PC-9 (cell line): ENCODE measurements at regions not wholly inside any gene's neighbourhood (a gene's known extent, or its start where the extent isn't known, plus 50 kb on each side); places are given as distances from the start of the nearest gene placed in this dataset.
"Not testable (repeated sequence)": the region's sequence is repeated elsewhere in the genome, so short reads cannot be mapped to it uniquely, and the experiment has no call there.

Experiments used
- BruUV-seq: library from RNA; stranded (reverse); fragments of 400-500 nt; replicated peaks from 2 replicates; lab custom pipeline; 2021; lab: Mats Ljungman, UMichigan
- CTCF ChIA-PET: fragments of 300-600 bp; sonication (Branson Sonifier 250); formaldehyde crosslinking; loops from one replicate; lab custom pipeline; 2022; ENCODE audit warnings: antibody characterized with exemption; lab: Charles Lee
- POLR2A ChIA-PET: fragments of 300-600 bp; sonication (Branson Sonifier 250); formaldehyde crosslinking; loops from one replicate; lab custom pipeline; 2022; ENCODE audit warnings: antibody characterized with exemption; ENCODE audit not compliant: unreplicated experiment; lab: Charles Lee
- DNase-seq, 2 experiments: peaks; one replicate each; pipeline versions ENCODE4 v3.0.0 to v3.0.0-alpha.2; 2015 to 2022; ENCODE audit warnings: mixed read lengths in 1 of 2
- H2AFZ ChIP-seq: fragments of 200-600 bp; sonication (generic); 2 replicates; pipeline ENCODE4 v1.8.1; 2017; ENCODE audit warnings: antibody characterized with exemption
- H3F3A ChIP-seq: fragments of 200-600 bp; sonication (generic); 2 replicates; pipeline ENCODE4 v1.8.1; 2017; ENCODE audit warnings: antibody characterized with exemption, mild to moderate bottlenecking, low read depth; ENCODE audit not compliant: insufficient read depth
- H3K27ac ChIP-seq: fragments of 200-600 bp; sonication (generic); 2 replicates; pipeline ENCODE4 v1.6.1; 2016; ENCODE audit warnings: mixed run types
- H3K27me3 ChIP-seq: fragments of 200-600 bp; sonication (generic); 2 replicates; pipeline ENCODE4 v1.6.1; 2016; ENCODE audit warnings: low read depth, mixed run types; ENCODE audit not compliant: insufficient read depth
- H3K36me3 ChIP-seq: fragments of 200-600 bp; sonication (generic); 2 replicates; pipeline ENCODE4 v1.6.1; 2016; ENCODE audit warnings: low read depth, mixed run types
- H3K4me1 ChIP-seq: fragments of 200-600 bp; sonication (generic); replicated peaks from 2 replicates; pipeline ENCODE4 v1.6.1; 2016; ENCODE audit warnings: mixed run types; ENCODE audit not compliant: insufficient read depth
- H3K4me2 ChIP-seq: fragments of 200-600 bp; sonication (generic); 2 replicates; pipeline ENCODE4 v1.6.1; 2017; ENCODE audit warnings: mixed run types
- H3K4me3 ChIP-seq: fragments of 200-600 bp; sonication (generic); 2 replicates; pipeline ENCODE4 v1.6.1; 2016; ENCODE audit warnings: mixed run types
- H3K79me2 ChIP-seq: fragments of 200-600 bp; sonication (generic); 2 replicates; pipeline ENCODE4 v1.6.1; 2017; ENCODE audit warnings: low read depth, mixed run types
- H3K9me2 ChIP-seq: fragments of 200-600 bp; sonication (generic); 2 replicates; pipeline ENCODE4 v1.8.1; 2017; ENCODE audit warnings: mild to moderate bottlenecking; ENCODE audit not compliant: insufficient read depth
- H3K9me3 ChIP-seq: fragments of 200-600 bp; sonication (generic); 2 replicates; pipeline ENCODE4 v1.8.1; 2016; ENCODE audit warnings: low read depth; ENCODE audit not compliant: insufficient read depth
- H4K20me1 ChIP-seq: fragments of 200-600 bp; sonication (generic); 2 replicates; pipeline ENCODE4 v1.8.1; 2017; ENCODE audit not compliant: insufficient read depth
- CTCF ChIP-seq: fragments of 200-600 bp; sonication (generic); conservative IDR thresholded peaks from 2 replicates; pipeline ENCODE4 v1.6.1; 2017; ENCODE audit warnings: mixed run types, antibody characterized with exemption, mild to moderate bottlenecking, moderate library complexity
- EZH2 ChIP-seq: fragments of 200-600 bp; sonication (generic); IDR thresholded peaks from 2 replicates; pipeline ENCODE4 v1.8.0; 2017; ENCODE audit warnings: antibody characterized with exemption, low read depth
- intact Hi-C: fragments of 100-400 bp; cut with micrococcal nuclease; formaldehyde crosslinking; loops from one replicate; pipeline ENCODE4 v1.10.0; 2022; ENCODE audit not compliant: unreplicated experiment

DNA sequence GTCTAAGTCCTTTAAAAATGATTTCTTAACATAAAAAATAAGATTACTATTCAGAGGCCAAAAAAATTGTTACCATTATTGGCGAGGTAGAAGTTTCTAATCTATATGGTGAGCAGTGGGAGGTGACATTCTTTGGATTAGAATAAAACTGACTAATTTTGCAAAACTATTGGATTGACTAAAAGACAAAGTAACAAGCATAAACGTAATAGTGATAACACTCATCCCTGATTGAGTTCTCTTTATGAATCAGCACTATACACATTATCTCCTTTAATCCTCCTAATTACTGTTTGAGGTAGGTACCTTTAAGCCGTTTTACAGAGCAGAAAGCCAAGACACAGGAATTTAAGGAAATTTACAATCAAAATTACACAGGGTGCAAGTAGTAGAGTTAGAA, 139.2 kb upstream of the NRP1 start:
- BruUV-seq, result no TSS peak
- Histone ChIP-seq H3F3A (no peaks in the 10 kb centered on the region), H3K9me2 (no peaks in the 10 kb centered on the region), H3K36me3 (no peaks in the 10 kb centered on the region), H3K4me3 (no peak overlapping the region), H3K4me1 (no peaks in the 10 kb centered on the region), H3K4me2 (no peak overlapping the region), H3K9me3 (no peaks in the 10 kb centered on the region), H4K20me1 (no peaks in the 10 kb centered on the region), H3K27me3 (no peaks in the 10 kb centered on the region), H3K27ac (no peak overlapping the region), H3K79me2 (no peaks in the 10 kb centered on the region), H2AFZ (no peak overlapping the region)
- no peak for DNase-seq
- POLR2A ChIA-PET, result no interaction called here
- CTCF ChIA-PET, result no interaction called here
- intact Hi-C loops, result no loop called here
- TF ChIP-seq EZH2 (no peak), CTCF (no peak)

GRCh38 chr10:33468006-33468405, 133.5 kb upstream of the NRP1 start:
- H2AFZ ChIP-seq, H3K4me1 ChIP-seq, H3K9me3 ChIP-seq, H4K20me1 ChIP-seq, H3K27me3 ChIP-seq, DNase-seq, H3K79me2 ChIP-seq, H3K36me3 ChIP-seq, POLR2A ChIA-PET, CTCF ChIA-PET, H3K9me2 ChIP-seq, H3K4me3 ChIP-seq, H3K27ac ChIP-seq, H3F3A ChIP-seq, BruUV-seq, H3K4me2 ChIP-seq, intact Hi-C loops: not testable (repeated sequence)

DNA sequence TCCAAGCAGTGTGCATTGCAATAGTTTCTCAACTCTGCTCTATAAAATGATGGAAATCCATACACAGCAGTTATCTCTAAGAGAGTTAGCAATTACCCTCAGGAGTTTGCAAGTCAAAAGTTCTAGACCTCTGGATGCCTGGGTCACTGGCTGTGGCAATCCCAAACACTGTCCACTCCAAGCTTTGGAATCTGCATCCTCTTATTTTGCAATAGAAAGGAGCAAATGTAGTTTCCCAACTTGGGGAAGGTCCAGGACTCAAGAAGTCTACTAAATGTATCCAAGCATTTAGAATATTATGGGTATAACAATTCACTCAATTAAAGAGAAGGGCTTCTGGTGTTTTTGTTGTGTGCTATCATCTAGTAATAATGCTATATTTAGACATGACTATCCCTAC, 131.3 kb upstream of the NRP1 start:
- no TSS peak for BruUV-seq
- no peak overlapping the region for H2AFZ ChIP-seq
- H4K20me1 ChIP-seq, result no peaks in the 10 kb centered on the region
- no peaks in the 10 kb centered on the region for H3K9me2 ChIP-seq
- no peaks in the 10 kb centered on the region for H3K27me3 ChIP-seq
- H3K27ac ChIP-seq, result no peak overlapping the region
- H3F3A ChIP-seq, result no peaks in the 10 kb centered on the region
- intact Hi-C loops, result no loop called here
- H3K4me1 ChIP-seq, result no peaks in the 10 kb centered on the region
- H3K4me2 ChIP-seq, result no peak overlapping the region
- H3K4me3 ChIP-seq, result no peak overlapping the region
- ChIA-PET POLR2A (no interaction called here), CTCF (no interaction called here)
- no peaks in the 10 kb centered on the region for H3K36me3 ChIP-seq
- H3K79me2 ChIP-seq, result no peaks in the 10 kb centered on the region
- TF ChIP-seq EZH2, result no peak
- no peak for TF ChIP-seq CTCF
- H3K9me3 ChIP-seq, result no peaks in the 10 kb centered on the region
- no peak for DNase-seq

GRCh38 chr10:33463011-33463410, 128.5 kb upstream of the NRP1 start:
- Histone ChIP-seq H3K27me3 (no peaks in the 10 kb centered on the region), H3K36me3 (no peaks in the 10 kb centered on the region), H2AFZ (no peak overlapping the region), H3F3A (no peaks in the 10 kb centered on the region), H3K4me2 (no peak overlapping the region), H3K27ac (no peak overlapping the region), H3K79me2 (no peaks in the 10 kb centered on the region), H4K20me1 (no peaks in the 10 kb centered on the region), H3K9me3 (no peaks in the 10 kb centered on the region), H3K4me3 (no peak overlapping the region), H3K4me1 (no peaks in the 10 kb centered on the region), H3K9me2 (no peaks in the 10 kb centered on the region)
- POLR2A ChIA-PET, result no interaction called here
- CTCF ChIA-PET, result no interaction called here
- no peak for TF ChIP-seq CTCF
- no peak for TF ChIP-seq EZH2
- intact Hi-C loops, result no loop called here
- no peak for DNase-seq
- no TSS peak for BruUV-seq
